Astrocyte (in vitro differentiated cells and primary cell): ENCODE measurements at regions not wholly inside any gene's neighbourhood (a gene's known extent, or its start where the extent isn't known, plus 50 kb on each side); places are given as distances from the start of the nearest gene placed in this dataset.

Source experiments
- EZH2 ChIP-seq: IDR thresholded peaks from 2 replicates; pipeline ENCODE4 v1.6.1; 2012; ENCODE audit warnings: mild to moderate bottlenecking, low read length, inconsistent platforms; ENCODE audit not compliant: insufficient read depth
- TF ChIP-seq, protein P1 (sequence below): IDR thresholded peaks from 2 replicates; pipeline ENCODE4 v1.5.1; 2011; ENCODE audit warnings: low read depth, mild to moderate bottlenecking, inconsistent platforms, low read length, moderate library complexity; ENCODE audit not compliant: insufficient read depth

DNA sequence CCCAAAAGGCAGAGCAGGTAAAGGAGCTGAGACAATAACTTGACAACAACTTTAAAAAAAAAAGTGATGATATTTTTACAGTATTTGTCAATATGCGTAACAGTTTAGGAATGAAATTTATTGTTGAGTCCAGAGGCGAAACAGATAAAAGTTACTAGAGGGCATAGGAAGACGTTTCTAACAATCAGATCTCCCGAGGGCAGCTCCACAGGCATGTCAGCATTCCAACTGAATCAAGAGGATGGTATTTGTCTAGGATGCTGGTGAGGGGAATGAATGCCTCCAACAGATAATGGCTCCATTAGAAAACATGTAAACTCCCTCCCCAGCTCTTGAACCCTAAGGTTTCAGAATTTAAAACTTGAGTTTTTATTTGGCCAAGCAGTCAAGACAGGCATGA, 733.9 kb upstream of the SORCS1 start:
- TF ChIP-seq, protein P1, sequence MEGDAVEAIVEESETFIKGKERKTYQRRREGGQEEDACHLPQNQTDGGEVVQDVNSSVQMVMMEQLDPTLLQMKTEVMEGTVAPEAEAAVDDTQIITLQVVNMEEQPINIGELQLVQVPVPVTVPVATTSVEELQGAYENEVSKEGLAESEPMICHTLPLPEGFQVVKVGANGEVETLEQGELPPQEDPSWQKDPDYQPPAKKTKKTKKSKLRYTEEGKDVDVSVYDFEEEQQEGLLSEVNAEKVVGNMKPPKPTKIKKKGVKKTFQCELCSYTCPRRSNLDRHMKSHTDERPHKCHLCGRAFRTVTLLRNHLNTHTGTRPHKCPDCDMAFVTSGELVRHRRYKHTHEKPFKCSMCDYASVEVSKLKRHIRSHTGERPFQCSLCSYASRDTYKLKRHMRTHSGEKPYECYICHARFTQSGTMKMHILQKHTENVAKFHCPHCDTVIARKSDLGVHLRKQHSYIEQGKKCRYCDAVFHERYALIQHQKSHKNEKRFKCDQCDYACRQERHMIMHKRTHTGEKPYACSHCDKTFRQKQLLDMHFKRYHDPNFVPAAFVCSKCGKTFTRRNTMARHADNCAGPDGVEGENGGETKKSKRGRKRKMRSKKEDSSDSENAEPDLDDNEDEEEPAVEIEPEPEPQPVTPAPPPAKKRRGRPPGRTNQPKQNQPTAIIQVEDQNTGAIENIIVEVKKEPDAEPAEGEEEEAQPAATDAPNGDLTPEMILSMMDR: no peak
- no peak for TF ChIP-seq EZH2
